GM19025 (cell line): ENCODE measurements at regions not wholly inside any gene's neighbourhood (a gene's known extent, or its start where the extent isn't known, plus 50 kb on each side); places are given as distances from the start of the nearest gene placed in this dataset.

Source experiments
- ATAC-seq: cut with Tn5 transposase; IDR thresholded peaks from one replicate; pipeline ENCODE4 v1.9.1; 2021; ENCODE audit warnings: mild to moderate bottlenecking, low read depth, moderate library complexity; ENCODE audit not compliant: unreplicated experiment

DNA sequence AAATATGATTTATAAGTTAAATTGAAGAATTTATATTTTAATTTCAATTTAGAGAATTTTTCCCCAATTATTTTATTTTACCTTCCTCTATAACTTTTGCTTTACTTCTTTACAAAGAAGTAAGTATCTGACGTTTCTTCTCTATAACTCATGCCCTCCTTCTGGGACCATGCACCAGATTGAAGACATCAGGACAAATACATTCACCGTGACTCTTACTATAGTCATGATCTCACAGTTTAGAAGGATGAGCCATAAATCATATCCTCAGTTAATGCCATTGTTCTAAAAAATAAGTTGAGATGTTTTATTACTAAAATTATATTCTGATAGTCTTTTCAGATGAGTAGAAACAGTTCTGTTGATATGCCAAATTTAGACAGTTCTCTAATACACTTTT lies 279.3 kb downstream of the TMX3 start:
- ATAC-seq, result no peak

- ATAC-seq, result no peak
Measured at GRCh38 chr18:68431922-68432198, 283.0 kb downstream of the TMX3 start.

GRCh38 chr18:68431111-68431921 lies 283.6 kb downstream of the TMX3 start:
- no peak for ATAC-seq

DNA sequence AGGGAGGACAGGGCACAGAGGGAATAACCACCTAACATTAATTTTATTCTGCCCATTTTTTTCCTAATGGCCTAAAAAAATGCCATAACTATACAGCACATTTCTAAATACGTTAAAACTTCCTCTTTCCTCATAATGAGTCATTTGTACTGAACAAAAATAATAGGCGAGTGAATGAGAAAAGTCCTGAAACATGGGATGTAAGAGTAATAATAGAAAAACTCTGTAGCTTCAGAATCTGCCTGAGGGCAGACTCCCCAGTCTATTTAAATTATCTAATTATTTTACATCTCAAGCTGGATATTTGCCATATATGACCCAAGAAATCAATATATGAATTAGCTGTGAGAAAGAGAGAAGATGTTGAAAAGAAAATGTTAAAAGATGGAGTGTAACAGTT lies 285.1 kb downstream of the TMX3 start:
- no peak for ATAC-seq

DNA sequence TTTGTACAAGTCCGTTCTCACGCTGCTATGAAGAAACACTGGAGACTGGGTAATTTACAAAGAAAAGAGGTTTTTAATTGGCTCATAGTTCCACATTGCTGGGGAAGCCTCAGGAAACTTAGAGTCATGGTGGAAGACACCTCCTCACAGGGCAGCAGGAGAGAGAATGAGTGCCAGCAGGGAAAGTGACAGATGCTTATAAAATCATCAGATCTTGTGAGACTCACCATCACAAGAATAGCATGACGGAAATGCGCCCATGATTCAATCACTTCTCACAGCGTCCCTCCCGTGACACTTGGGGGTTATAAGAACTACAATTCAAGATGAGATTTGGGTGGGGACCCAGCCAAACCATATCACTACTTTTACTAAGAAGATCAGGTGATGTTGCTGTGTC lies 285.8 kb downstream of the TMX3 start:
- no peak for ATAC-seq

DNA sequence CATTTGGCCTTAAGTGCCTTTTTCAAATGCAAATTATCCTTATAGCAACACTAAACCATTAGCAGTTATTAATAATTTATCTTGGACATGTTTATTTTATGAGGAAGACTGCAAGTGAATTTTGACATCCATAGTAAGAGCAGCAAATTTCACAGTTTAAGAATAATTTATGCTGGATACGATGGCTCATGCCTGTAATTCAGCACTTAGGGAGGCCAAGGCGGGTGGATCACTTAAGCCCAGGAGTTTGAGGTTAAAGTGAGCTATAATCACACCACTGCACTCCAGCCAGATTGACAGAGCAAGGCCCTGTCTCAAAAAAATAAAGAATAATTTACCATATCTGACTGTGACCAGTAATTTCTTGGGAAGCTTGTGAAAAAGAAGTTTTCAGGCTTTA lies 286.2 kb downstream of the TMX3 start:
- ATAC-seq, result no peak

- ATAC-seq, result no peak
Measured at GRCh38 chr18:68427951-68428401, 286.9 kb downstream of the TMX3 start.

- ATAC-seq, result no peak
Measured at GRCh38 chr18:68426731-68427315, 288.1 kb downstream of the TMX3 start.

DNA sequence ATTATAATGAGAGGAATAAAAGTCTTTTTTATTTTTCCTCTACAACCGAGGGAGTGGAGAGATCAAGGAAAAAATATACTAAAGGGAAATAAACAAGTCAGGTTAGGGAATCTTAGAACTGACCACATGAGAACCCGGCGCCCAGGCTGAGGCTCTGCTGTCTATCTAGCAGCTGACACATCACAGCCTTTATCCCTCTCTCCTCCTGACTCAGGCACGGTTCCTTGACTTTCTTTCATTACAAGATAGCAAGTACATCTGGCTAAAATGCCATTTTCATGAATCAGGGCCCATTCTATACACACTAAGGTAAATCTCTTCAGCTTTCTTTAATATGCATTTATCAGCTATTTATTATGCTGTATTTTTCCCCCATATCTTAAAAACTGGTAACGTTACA lies 296.0 kb downstream of the TMX3 start:
- ATAC-seq, result no peak

DNA sequence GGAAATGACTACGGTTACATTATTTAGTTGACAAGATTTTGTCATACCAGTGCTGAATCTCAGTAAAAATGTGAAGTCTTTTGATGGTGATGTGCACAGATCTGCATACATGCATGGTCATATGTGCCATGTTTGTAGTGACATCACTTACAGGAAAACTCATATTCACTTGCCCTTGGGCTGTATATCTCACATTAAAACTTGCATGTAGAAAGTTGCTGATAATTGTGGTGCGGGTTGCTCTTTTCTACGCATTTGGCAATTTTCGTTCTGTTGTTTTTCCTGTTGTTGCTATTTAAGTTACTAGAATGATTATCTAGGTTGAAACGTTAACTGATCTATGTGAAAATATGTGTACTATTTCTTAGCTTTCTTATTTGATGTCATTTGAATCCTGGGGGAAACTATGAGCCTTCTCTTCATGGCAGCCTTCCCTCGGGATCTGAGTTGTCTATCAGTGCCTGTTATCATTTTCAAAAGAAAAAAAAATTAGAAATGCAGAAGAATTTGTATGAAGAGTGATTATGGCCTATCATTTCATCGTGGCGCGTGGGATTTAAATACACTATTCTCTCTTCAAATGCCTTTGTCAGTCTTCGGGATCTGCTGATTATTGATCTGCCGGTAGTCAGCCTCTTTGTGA lies 296.6 kb downstream of the TMX3 start:
- ATAC-seq, result no peak

DNA sequence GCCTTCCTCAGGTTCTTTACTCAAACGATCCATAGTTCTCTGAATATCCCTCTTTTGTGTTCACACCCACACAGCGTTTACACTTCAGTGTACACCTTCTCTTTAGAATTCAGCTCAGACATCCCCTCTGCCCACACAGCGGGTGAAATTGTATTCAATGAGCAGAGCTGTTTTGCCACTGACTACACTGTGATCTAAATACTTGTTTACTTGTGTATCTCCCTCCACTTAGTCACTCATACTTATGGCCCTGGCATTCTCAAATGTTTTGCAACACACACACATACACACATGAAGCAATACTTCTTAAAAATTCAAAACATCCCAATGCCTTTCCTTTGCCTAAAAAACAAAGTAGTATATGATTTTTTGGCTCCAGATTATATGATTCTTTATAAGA lies 297.1 kb downstream of the TMX3 start:
- ATAC-seq, result no peak

DNA sequence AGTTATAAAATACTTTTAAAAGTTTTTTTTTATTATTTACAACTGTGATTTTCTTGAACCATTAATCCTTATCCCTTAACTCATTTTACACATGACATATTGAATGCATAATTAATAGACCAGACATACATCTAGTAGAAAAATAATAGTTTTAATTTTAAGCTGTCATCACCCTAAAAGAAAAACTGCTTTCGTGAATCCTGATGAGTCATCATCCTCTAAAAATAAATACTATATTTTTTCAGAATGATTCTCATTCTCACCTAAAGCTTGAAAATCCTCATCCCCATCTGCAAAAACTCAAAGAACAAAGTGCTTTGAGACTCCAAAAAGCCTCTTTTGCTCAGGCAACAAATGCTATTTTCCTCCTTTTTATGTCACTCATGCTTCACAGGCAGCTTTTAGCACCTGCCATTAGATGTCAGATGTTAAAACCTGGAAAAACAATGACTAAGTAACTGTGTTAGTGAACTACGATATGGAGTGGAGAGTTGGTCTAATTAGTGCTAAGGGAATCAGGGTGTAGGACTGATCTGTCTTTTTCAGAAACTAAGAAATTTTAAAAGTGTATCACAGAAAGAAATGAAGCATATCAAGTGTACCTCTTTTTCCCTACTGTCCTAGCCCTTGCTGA lies 297.6 kb downstream of the TMX3 start:
- ATAC-seq, result no peak

GRCh38 chr18:68414407-68414806 lies 300.5 kb downstream of the TMX3 start:
- ATAC-seq, result no peak

DNA sequence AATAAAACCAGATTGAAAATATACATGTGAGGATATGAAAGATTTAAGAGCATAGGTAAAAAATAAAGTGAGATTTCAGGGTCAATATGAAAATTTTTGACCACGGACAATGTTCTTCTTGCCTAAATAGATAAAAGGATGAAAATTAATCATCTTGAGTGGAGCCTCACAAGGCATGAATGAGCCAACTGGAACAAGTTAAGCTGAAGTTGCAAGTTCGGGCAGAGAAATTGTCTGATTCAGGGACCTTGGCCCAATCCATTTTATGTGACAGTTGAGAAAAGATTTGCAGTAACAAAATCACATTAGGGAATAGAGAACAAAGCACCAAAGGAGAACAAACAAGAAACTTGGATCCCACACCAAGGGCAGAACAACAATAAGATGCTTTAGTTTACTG lies 305.3 kb downstream of the TMX3 start:
- no peak for ATAC-seq

GRCh38 chr18:68406761-68407160 lies 308.1 kb downstream of the TMX3 start:
- no peak for ATAC-seq

- ATAC-seq, result no peak
Measured at GRCh38 chr18:68402784-68403183, 312.1 kb downstream of the TMX3 start.

DNA sequence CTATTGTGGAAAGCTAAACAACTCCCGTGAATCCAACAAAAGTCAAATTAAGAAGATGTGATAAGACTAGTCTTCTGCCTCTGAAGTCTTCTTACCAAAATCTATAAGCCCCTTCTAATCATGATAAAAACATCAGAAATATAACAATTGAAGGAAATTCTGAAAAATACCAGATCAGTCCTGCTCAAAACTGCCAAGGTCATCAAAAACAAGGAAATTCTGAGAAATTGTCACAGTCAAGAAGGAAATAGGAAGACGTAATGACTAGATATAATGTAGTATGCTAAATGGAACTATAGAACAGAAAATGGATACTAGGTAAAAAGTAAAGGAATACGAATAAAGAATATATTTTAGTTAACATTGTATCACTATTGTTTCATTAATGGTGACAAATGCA lies 314.0 kb downstream of the TMX3 start:
- no peak for ATAC-seq

- no peak for ATAC-seq
Measured at GRCh38 chr18:68399721-68400120, 315.2 kb downstream of the TMX3 start.

DNA sequence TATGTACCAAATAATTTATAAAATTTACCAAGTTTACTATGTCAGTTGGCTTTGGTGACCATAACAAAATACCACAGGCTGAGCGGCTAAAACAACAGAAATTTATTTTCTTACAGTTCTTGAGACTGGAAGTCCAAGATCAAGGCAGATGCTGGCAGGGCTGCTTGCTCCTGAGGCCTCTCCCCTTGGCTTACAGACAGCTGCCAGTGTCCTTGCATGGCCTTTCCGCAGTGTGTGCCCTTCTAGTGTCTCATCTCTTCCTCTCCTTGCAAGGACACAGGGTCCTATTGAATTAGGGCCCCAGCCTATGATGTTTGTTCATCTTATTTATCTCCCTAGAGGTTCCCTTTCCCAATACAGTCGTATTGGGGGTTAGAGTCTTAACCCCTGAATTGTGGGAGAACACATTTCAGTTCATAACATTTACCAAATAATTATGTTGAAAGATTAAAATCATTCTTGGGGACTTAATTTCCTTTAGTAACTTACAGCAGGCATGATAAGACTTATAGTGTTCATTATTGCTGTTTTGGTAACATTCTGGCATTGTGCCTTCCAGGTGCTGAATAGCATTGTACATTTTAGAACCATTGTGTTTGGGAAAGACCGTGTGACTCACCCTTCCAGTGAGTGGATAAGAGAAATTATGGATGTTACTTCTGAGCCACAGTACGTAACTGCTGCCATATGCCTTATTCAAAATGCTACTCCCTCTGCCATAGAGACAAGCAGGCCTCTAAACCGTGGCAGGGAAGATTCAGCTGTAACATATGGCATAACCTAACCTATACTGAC lies 317.5 kb downstream of the TMX3 start:
- no peak for ATAC-seq

GRCh38 chr18:68394705-68395104 lies 320.2 kb downstream of the TMX3 start:
- ATAC-seq, result no peak

DNA sequence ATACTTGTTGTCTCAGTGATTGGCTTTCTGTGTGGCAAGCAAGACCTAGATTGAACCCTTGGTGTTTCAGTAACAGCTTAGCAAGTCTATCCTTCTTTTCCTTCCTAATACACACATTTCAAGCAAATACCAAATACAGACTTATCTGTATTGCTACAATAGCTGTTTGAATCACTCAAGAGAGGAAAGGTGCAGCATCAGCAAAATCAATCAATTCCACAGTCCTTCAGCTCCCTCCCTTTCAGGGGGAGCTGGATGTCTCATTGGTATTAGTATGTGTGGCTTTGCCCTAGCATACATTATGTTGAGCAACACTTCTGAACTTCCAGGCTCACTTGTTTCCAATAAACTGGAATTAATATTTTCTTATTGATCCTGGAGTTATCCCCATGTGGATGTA lies 323.1 kb downstream of the TMX3 start:
- ATAC-seq, result no peak
